SK-N-SH (cell line): ENCODE measurements at regions not wholly inside any gene's neighbourhood (a gene's known extent, or its start where the extent isn't known, plus 50 kb on each side); places are given as distances from the start of the nearest gene placed in this dataset.
A peak's percentile ranks its signal among the peaks of the same experiment; 100 is the strongest.

Experiments used
- CTCF ChIP-seq: fragments of 200-600 bp; sonication (generic); IDR thresholded peaks from 2 replicates; pipeline ENCODE4 v1.6.1; 2017; ENCODE audit warnings: antibody characterized with exemption, mild to moderate bottlenecking, moderate library complexity
- EP300 ChIP-seq, 2 experiments: IDR thresholded peaks; 2 replicates each; pipeline versions ENCODE4 v1.4.0 to v1.6.1; 2012; ENCODE audit warnings: borderline replicate concordance in 1 of 2, low read depth in 1 of 2, low read length in 1 of 2
- EZH2phosphoT487 ChIP-seq: fragments of 200-600 bp; sonication (generic); IDR thresholded peaks from 2 replicates; pipeline ENCODE4 v1.6.1; 2017; ENCODE audit warnings: low read depth, mixed run types, mild to moderate bottlenecking, antibody characterized with exemption, moderate library complexity, borderline replicate concordance
- GATA2 ChIP-seq: sonication (generic); formaldehyde crosslinking; IDR thresholded peaks from 2 replicates; pipeline ENCODE4 v1.5.0; 2020; ENCODE audit warnings: mild to moderate bottlenecking, missing genetic modification reagents
- MAX ChIP-seq: IDR thresholded peaks from 2 replicates; pipeline ENCODE4 v1.4.0; 2012; ENCODE audit warnings: low read depth
- MXI1 ChIP-seq: IDR thresholded peaks from 2 replicates; pipeline ENCODE4 v1.6.1; 2012; ENCODE audit warnings: mild to moderate bottlenecking, low read depth, low read length, improper control_type of control experiment
- NFIC ChIP-seq: IDR thresholded peaks from 2 replicates; pipeline ENCODE4 v1.4.0; 2012; ENCODE audit warnings: borderline replicate concordance
- NRF1 ChIP-seq: IDR thresholded peaks from 2 replicates; pipeline ENCODE4 v1.6.1; 2012; ENCODE audit warnings: low read depth, mild to moderate bottlenecking, low read length
- POLR2AphosphoS5 ChIP-seq: IDR thresholded peaks from 2 replicates; pipeline ENCODE4 v1.6.1; 2012; ENCODE audit warnings: low read depth, low read length
- RAD21 ChIP-seq: IDR thresholded peaks from 2 replicates; pipeline ENCODE4 v1.6.1; 2012; ENCODE audit warnings: mild to moderate bottlenecking, low read length
- REST ChIP-seq: IDR thresholded peaks from 2 replicates; pipeline ENCODE4 v1.6.1; 2012; ENCODE audit warnings: mild to moderate bottlenecking, low read depth, low read length, moderate library complexity
- SIN3A ChIP-seq: IDR thresholded peaks from 2 replicates; pipeline ENCODE4 v1.6.1; 2012; ENCODE audit warnings: low read depth, mild to moderate bottlenecking, low read length, moderate library complexity, borderline replicate concordance
- TAF1 ChIP-seq: IDR thresholded peaks from 2 replicates; pipeline ENCODE4 v1.6.1; 2012; ENCODE audit warnings: low read depth, mild to moderate bottlenecking, low read length, moderate library complexity, borderline replicate concordance
- USF2 ChIP-seq: fragments of 150-350 bp; IDR thresholded peaks from 2 replicates; pipeline ENCODE4 v1.6.1; 2017; ENCODE audit warnings: antibody characterized with exemption, low read length, low read depth, borderline replicate concordance

- TF ChIP-seq CTCF (no peak), POLR2AphosphoS5 (no peak), MAX (no peak), RAD21 (peak; percentile 19; the same call in 1 of the 2 replicates), EZH2phosphoT487 (no peak), EP300 (IDR thresholded peaks at IDR 0.05; ENCODE audit: borderline replicate concordance in 1 of 2, low read depth in 1 of 2, low read length in 1 of 2) (peak in 1 of 2 experiments; percentile 74; a peak in 1 of 4 replicates), SIN3A (no peak), TAF1 (no peak), NRF1 (no peak), NFIC (no peak), GATA2 (CRISPR knock-in tag) (no peak), MXI1 (no peak), USF2 (no peak), REST (no peak)
These were observed 363.5 kb upstream of the ADGRL2 start for GRCh38 chr1:81437213-81437612.
